ENCODE measurements at regions not wholly inside any gene's neighbourhood (a gene's known extent, or its start where the extent isn't known, plus 50 kb on each side); places are given as distances from the start of the nearest gene placed in this dataset.

GRCh38 chr5:120974690-120975089, 510.6 kb downstream of the PRR16 start:
- TF ChIP-seq CTCF (IDR thresholded peaks at IDR 0.05), result no peak
- no peak for TF ChIP-seq POLR2A (IDR thresholded peaks at IDR 0.05)

All from thyroid gland (tissue), 4 donors.